ENCODE measurements at regions not wholly inside any gene's neighbourhood (a gene's known extent, or its start where the extent isn't known, plus 50 kb on each side); places are given as distances from the start of the nearest gene placed in this dataset.

DNA sequence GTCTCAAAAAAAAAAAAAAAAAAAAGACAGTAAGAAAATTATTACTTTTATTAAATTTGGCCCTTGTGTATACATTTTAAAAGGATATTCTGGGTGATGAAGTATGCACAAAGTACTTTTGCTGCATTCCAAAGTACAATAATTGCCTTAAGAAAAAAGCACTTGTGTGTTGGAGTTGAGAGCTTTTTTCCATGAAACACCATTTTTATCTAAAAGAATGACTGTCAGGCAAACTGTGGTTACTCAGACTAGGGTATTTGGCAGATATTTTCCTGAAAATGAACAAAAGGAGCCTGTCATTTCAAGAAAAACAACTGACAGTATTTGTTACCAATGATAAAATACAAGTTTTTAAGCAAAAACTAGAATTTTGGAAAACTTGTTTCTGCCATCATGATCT lies 84.3 kb upstream of the PTPN3 start:
- no peak for TF ChIP-seq TAF1 (IDR thresholded peaks at IDR 0.05; ENCODE audit: borderline replicate concordance, insufficient read depth, low read length)
- no peak for TF ChIP-seq POLR2AphosphoS5 (IDR thresholded peaks at IDR 0.05; ENCODE audit: low read depth, low read length)

Data from PFSK-1 (cell line).